ENCODE measurements at regions not wholly inside any gene's neighbourhood (a gene's known extent, or its start where the extent isn't known, plus 50 kb on each side); places are given as distances from the start of the nearest gene placed in this dataset.

DNA sequence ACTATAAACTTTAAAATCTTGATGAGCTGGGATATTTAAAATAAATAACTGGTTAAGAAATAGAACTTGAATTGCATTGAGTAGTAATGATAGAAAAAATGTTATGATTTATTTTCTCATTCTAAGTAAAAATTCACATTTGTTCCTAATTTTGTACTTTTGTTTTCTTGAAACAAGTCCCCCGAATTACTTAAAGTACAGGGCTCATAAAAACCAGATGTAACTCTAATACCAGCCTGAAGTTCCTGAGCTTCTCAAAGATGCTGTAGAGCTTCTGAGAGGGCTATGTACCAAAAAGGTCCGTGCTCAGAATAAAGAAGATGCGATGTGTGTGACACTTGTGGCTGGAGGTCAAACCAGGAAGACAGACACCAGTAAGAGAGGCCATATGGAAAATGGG is 116.1 kb upstream of the TACR1 start:
- DNase-seq (ENCODE audit: low spot score, unreplicated experiment) = no peak
- H3K36me3 Mint-ChIP-seq (ENCODE audit: insufficient read depth) = no peaks in the 10 kb centered on the region
- no peak overlapping the region for H3K4me3 Mint-ChIP-seq (ENCODE audit: low read depth)
- H3K9me3 Mint-ChIP-seq (ENCODE audit: low read depth) = no peaks in the 10 kb centered on the region
- H3K4me1 Mint-ChIP-seq (ENCODE audit: low read depth) = peaks cover 2% of the 10 kb centered on the region
- TF ChIP-seq, protein P1, sequence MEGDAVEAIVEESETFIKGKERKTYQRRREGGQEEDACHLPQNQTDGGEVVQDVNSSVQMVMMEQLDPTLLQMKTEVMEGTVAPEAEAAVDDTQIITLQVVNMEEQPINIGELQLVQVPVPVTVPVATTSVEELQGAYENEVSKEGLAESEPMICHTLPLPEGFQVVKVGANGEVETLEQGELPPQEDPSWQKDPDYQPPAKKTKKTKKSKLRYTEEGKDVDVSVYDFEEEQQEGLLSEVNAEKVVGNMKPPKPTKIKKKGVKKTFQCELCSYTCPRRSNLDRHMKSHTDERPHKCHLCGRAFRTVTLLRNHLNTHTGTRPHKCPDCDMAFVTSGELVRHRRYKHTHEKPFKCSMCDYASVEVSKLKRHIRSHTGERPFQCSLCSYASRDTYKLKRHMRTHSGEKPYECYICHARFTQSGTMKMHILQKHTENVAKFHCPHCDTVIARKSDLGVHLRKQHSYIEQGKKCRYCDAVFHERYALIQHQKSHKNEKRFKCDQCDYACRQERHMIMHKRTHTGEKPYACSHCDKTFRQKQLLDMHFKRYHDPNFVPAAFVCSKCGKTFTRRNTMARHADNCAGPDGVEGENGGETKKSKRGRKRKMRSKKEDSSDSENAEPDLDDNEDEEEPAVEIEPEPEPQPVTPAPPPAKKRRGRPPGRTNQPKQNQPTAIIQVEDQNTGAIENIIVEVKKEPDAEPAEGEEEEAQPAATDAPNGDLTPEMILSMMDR (IDR thresholded peaks at IDR 0.05; ENCODE audit: unreplicated experiment) = no peak
- no peak overlapping the region for H3K27ac Mint-ChIP-seq
- peaks cover 3% of the 10 kb centered on the region for H3K27me3 Mint-ChIP-seq

DNA sequence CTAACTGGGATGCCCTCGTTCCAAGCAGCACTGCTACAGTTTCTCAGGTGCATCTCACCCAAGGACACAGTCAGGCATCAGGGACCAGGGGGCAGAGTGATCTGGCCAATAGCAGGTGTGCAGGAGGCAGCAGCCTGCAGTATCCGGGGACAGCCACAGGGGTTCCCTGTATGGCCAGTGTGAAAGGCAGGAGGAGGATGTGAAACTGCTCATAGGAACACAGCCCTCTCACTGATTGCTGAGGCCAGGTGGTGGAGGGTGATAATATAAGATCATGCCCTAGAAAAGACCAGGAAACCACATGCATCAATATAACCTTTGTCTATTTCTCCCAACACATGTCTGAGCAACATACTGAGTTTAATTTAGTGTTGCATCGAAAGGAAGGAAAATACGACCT is 112.7 kb upstream of the TACR1 start:
- TF ChIP-seq, protein P1 (IDR thresholded peaks at IDR 0.05; ENCODE audit: unreplicated experiment) = peak; percentile 38
- Mint-ChIP-seq H3K27ac (no peak overlapping the region), H3K9me3 (ENCODE audit: low read depth) (no peaks in the 10 kb centered on the region), H3K27me3 (no peaks in the 10 kb centered on the region), H3K4me3 (ENCODE audit: low read depth) (no peak overlapping the region), H3K36me3 (ENCODE audit: insufficient read depth) (no peaks in the 10 kb centered on the region), H3K4me1 (ENCODE audit: low read depth) (peaks cover 2% of the 10 kb centered on the region)
- DNase-seq (ENCODE audit: low spot score, unreplicated experiment) = no peak

DNA sequence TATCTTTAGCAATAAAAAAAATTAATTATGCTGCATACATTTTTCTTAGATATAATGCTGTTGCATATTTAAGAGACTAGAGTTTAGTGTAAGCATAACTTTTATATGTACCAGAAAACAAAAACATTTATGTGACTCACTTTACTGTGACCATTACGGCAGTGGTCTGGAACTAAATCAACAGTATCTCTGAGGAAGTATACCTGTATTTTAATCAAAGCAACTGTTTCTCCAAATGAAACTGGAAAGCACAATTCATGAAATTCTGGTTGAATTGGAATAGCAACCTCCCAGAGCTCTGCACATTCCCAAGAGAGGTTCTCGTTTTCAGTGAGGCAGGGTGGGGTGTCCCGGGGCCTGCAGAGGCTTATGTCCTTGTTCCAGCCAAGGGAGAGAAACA is 112.2 kb upstream of the TACR1 start:
- no peak for DNase-seq (ENCODE audit: low spot score, unreplicated experiment)
- no peak overlapping the region for H3K27ac Mint-ChIP-seq
- H3K36me3 Mint-ChIP-seq (ENCODE audit: insufficient read depth) = no peaks in the 10 kb centered on the region
- no peak overlapping the region for H3K4me3 Mint-ChIP-seq (ENCODE audit: low read depth)
- no peaks in the 10 kb centered on the region for H3K9me3 Mint-ChIP-seq (ENCODE audit: low read depth)
- peaks cover 2% of the 10 kb centered on the region for H3K4me1 Mint-ChIP-seq (ENCODE audit: low read depth)
- TF ChIP-seq, protein P1 (IDR thresholded peaks at IDR 0.05; ENCODE audit: unreplicated experiment) = no peak
- no peaks in the 10 kb centered on the region for H3K27me3 Mint-ChIP-seq

DNA sequence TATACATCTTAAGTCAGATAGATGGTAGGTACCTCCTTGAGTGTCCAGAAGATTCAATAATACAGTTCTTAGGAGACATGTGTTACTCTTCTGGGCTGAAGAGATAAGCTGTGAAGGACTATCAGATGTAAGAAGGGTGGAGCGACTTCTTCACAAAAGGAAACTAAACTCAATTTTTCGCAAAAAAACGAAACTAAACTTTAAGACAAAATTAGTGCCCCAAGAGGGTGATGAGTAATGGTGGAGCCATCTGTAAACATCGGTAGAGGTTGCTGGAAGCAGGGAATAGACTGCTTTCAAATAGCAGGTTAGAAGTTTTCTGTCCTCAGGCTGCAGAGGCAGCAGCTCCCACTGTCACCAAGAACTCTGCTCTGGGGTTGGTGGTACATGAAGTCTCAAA is 111.6 kb upstream of the TACR1 start:
- DNase-seq (ENCODE audit: low spot score, unreplicated experiment) = no peak
- Mint-ChIP-seq H3K9me3 (ENCODE audit: low read depth) (no peaks in the 10 kb centered on the region), H3K4me1 (ENCODE audit: low read depth) (peaks cover 2% of the 10 kb centered on the region), H3K27ac (no peak overlapping the region), H3K4me3 (ENCODE audit: low read depth) (no peak overlapping the region), H3K36me3 (ENCODE audit: insufficient read depth) (no peaks in the 10 kb centered on the region), H3K27me3 (no peaks in the 10 kb centered on the region)
- TF ChIP-seq, protein P1 (IDR thresholded peaks at IDR 0.05; ENCODE audit: unreplicated experiment) = no peak

DNA sequence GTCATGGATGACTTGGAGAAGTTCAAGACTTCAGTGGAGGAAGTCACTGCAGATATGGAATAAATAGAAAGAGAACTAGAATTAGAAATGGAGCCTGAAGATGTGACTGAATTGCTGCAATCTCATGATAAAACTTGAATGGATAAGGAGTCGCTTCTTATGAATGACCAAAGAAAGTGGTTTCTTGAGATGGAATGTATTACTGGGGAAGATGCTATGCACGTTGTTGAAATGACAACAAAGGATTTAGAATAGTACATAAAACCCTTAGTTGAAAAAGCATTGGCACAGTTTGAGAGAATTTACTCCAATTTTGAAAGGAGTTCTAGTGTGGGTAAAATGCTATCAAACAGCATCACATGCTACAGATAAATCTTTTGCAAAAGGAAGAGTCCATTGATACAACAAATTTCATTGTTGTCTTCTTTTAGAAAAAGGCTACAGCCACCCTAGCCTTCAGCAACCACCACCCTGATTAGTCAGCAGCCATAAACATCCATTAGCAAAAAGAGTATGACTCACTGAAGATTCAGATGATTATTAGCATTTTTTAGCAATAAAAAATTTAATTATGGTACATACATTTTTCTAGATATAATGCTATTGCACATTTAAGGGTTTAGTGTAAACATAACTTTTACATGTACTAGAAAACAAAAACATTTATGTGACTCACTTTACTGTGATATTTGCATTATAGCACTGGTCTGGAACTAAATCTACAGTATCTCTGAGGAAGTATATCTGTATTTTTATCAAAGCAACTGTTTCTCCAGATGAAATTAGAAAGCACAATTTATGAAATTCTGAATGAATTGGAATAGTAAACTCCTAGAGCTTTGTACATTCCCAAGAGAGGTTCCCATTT is 110.5 kb upstream of the TACR1 start:
- Mint-ChIP-seq H3K27me3 (no peaks in the 10 kb centered on the region), H3K4me1 (ENCODE audit: low read depth) (peaks cover 1% of the 10 kb centered on the region), H3K9me3 (ENCODE audit: low read depth) (no peaks in the 10 kb centered on the region), H3K27ac (no peak overlapping the region), H3K36me3 (ENCODE audit: insufficient read depth) (no peaks in the 10 kb centered on the region), H3K4me3 (ENCODE audit: low read depth) (no peak overlapping the region)
- TF ChIP-seq, protein P1 (IDR thresholded peaks at IDR 0.05; ENCODE audit: unreplicated experiment) = no peak
- no peak for DNase-seq (ENCODE audit: low spot score, unreplicated experiment)

Measured in progenitor cell of endocrine pancreas (in vitro differentiated cells).